Activated CD4-positive, alpha-beta T cell treated with anti-CD3 and anti-CD28 coated beads, Interleukin-2, amount 50 U/mL, for 1 hour (primary cell): ENCODE measurements at regions not wholly inside any gene's neighbourhood (a gene's known extent, or its start where the extent isn't known, plus 50 kb on each side); places are given as distances from the start of the nearest gene placed in this dataset.

Experiments
- DNase-seq: peaks from one replicate; pipeline ENCODE4 v3.0.0-alpha.2; 2020

- no peak for DNase-seq
Observed at GRCh38 chr5:90185897-90186468, 223.6 kb downstream of the CETN3 start.

GRCh38 chr5:90184764-90185163 is 224.8 kb downstream of the CETN3 start:
- DNase-seq: no peak

- no peak for DNase-seq
Observed at GRCh38 chr5:90182726-90183125, 226.8 kb downstream of the CETN3 start.

- no peak for DNase-seq
Observed at GRCh38 chr5:90174236-90174635, 235.3 kb downstream of the CETN3 start.

- no peak for DNase-seq
Observed at GRCh38 chr5:90173299-90174030, 236.1 kb downstream of the CETN3 start.

- no peak for DNase-seq
Observed at GRCh38 chr5:90171466-90171865, 238.1 kb downstream of the CETN3 start.

- DNase-seq: no peak
Observed at GRCh38 chr5:90170261-90170660, 239.3 kb downstream of the CETN3 start.

GRCh38 chr5:90169078-90169477 is 240.5 kb downstream of the CETN3 start:
- DNase-seq: no peak

GRCh38 chr5:90168399-90168798 is 241.2 kb downstream of the CETN3 start:
- DNase-seq: no peak

- DNase-seq: no peak
Observed at GRCh38 chr5:90166816-90167215, 242.7 kb downstream of the CETN3 start.

GRCh38 chr5:90162324-90162723 is 247.2 kb downstream of the CETN3 start:
- no peak for DNase-seq

GRCh38 chr5:90161414-90161813 is 248.1 kb downstream of the CETN3 start:
- DNase-seq: no peak

- DNase-seq: no peak
Observed at GRCh38 chr5:90158131-90158530, 251.4 kb downstream of the CETN3 start.

- no peak for DNase-seq
Observed at GRCh38 chr5:90153031-90153430, 256.5 kb downstream of the CETN3 start.

GRCh38 chr5:90144625-90145327 is 264.8 kb downstream of the CETN3 start:
- no peak for DNase-seq

- DNase-seq: no peak
Observed at GRCh38 chr5:90142541-90142940, 267.0 kb downstream of the CETN3 start.

GRCh38 chr5:90141984-90142383 is 267.6 kb downstream of the CETN3 start:
- no peak for DNase-seq

GRCh38 chr5:90136952-90137528 is 272.5 kb downstream of the CETN3 start:
- DNase-seq: no peak

GRCh38 chr5:90135779-90136378 is 273.7 kb downstream of the CETN3 start:
- DNase-seq: no peak

GRCh38 chr5:90134892-90135291 is 274.7 kb downstream of the CETN3 start:
- no peak for DNase-seq

- no peak for DNase-seq
Observed at GRCh38 chr5:90134381-90134780, 275.2 kb downstream of the CETN3 start.

- DNase-seq: no peak
Observed at GRCh38 chr5:90133941-90134340, 275.6 kb downstream of the CETN3 start.

GRCh38 chr5:90131383-90132133 is 278.0 kb downstream of the CETN3 start:
- DNase-seq: no peak
